OCI-LY3 (cell line): ENCODE measurements at regions not wholly inside any gene's neighbourhood (a gene's known extent, or its start where the extent isn't known, plus 50 kb on each side); places are given as distances from the start of the nearest gene placed in this dataset.

Experiments
- H2AFZ ChIP-seq: fragments of 200-600, 300-600 bp; shearing (Covaris generic); 2 replicates; pipeline ENCODE4 v1.6.0; 2014; ENCODE audit warnings: antibody characterized with exemption, low read depth, low read length
- H3K27ac ChIP-seq: fragments of 200-600, 300-600 bp; sonication (generic); 2 replicates; pipeline ENCODE4 v1.5.1; 2014; ENCODE audit warnings: mild to moderate bottlenecking, low read length, moderate library complexity, mixed read lengths
- H3K27me3 ChIP-seq: fragments of 200-600, 300-600 bp; sonication (generic); 2 replicates; pipeline ENCODE4 v1.6.1; 2014; ENCODE audit warnings: low read depth, low read length, mixed read lengths
- H3K36me3 ChIP-seq: fragments of 200-600, 300-600 bp; sonication (generic); replicated peaks from 2 replicates; pipeline ENCODE3; 2014; ENCODE audit warnings: low read depth, low read length, mixed read lengths
- H3K4me1 ChIP-seq: fragments of 300-600, 200-600 bp; sonication (generic); 2 replicates; pipeline ENCODE4 v1.6.1; 2014; ENCODE audit warnings: low read length, mixed read lengths
- H3K4me2 ChIP-seq: fragments of 200-600, 300-600 bp; sonication (generic); 2 replicates; pipeline ENCODE4 v1.6.1; 2014; ENCODE audit warnings: low read length, mixed read lengths
- H3K4me3 ChIP-seq: fragments of 300-600, 200-600 bp; sonication (generic); 2 replicates; pipeline ENCODE4 v1.5.1; 2014; ENCODE audit warnings: antibody characterized with exemption, mild to moderate bottlenecking, low read length, moderate library complexity
- H3K79me2 ChIP-seq: fragments of 300-600, 200-600 bp; shearing (Covaris generic); 2 replicates; pipeline ENCODE4 v1.6.1; 2014; ENCODE audit warnings: mild to moderate bottlenecking, low read length, mixed read lengths
- H3K9ac ChIP-seq: fragments of 300-600, 200-600 bp; shearing (Covaris generic); 2 replicates; pipeline ENCODE4 v1.6.0; 2014; ENCODE audit warnings: mild to moderate bottlenecking, low read length, moderate library complexity
- H3K9me3 ChIP-seq: fragments of 200-600, 300-600 bp; shearing (Covaris generic); 2 replicates; pipeline ENCODE4 v1.6.1; 2014; ENCODE audit warnings: low read length, mixed read lengths; ENCODE audit not compliant: insufficient read depth
- H4K20me1 ChIP-seq: fragments of 200-600, 300-600 bp; sonication (generic); 2 replicates; pipeline ENCODE4 v1.6.1; 2016; ENCODE audit warnings: low read length, mixed read lengths; ENCODE audit not compliant: insufficient read depth
- CTCF ChIP-seq: fragments of 200-600, 300-600 bp; sonication (generic); IDR thresholded peaks from 2 replicates; pipeline ENCODE4 v1.5.1; 2014; ENCODE audit warnings: antibody characterized with exemption, low read length, low read depth
- EZH2phosphoT487 ChIP-seq: fragments of 200-600 bp; shearing (Covaris generic); IDR thresholded peaks from 2 replicates; pipeline ENCODE4 v1.6.1; 2018; ENCODE audit warnings: antibody characterized with exemption, mixed run types, low read depth

- no peaks in the 10 kb centered on the region for H4K20me1 ChIP-seq
- H3K36me3 ChIP-seq = no peaks in the 10 kb centered on the region
- H3K79me2 ChIP-seq = no peaks in the 10 kb centered on the region
- H3K9ac ChIP-seq = no peak overlapping the region
- peaks cover 16% of the 10 kb centered on the region for H3K4me1 ChIP-seq
- no peak overlapping the region for H2AFZ ChIP-seq
- no peak overlapping the region for H3K27ac ChIP-seq
- H3K27me3 ChIP-seq = no peaks in the 10 kb centered on the region
- no peak for TF ChIP-seq CTCF
- no peak for TF ChIP-seq EZH2phosphoT487
- no peaks in the 10 kb centered on the region for H3K9me3 ChIP-seq
- H3K4me3 ChIP-seq = no peak overlapping the region
- H3K4me2 ChIP-seq = no peak overlapping the region
Observed at GRCh38 chr4:79688691-79689090, 280.7 kb upstream of the GK2 start.

- TF ChIP-seq CTCF (no peak), EZH2phosphoT487 (no peak)
- Histone ChIP-seq H3K36me3 (no peaks in the 10 kb centered on the region), H3K27ac (no peak overlapping the region), H3K4me2 (no peak overlapping the region), H3K4me1 (peaks cover 16% of the 10 kb centered on the region), H3K4me3 (no peak overlapping the region), H2AFZ (no peak overlapping the region), H3K9me3 (no peaks in the 10 kb centered on the region), H4K20me1 (no peaks in the 10 kb centered on the region), H3K27me3 (no peaks in the 10 kb centered on the region), H3K9ac (no peak overlapping the region), H3K79me2 (no peaks in the 10 kb centered on the region)
Observed at GRCh38 chr4:79687006-79687405, 279.0 kb upstream of the GK2 start.

- Histone ChIP-seq H3K79me2 (no peaks in the 10 kb centered on the region), H3K4me1 (peaks cover 16% of the 10 kb centered on the region), H3K36me3 (no peaks in the 10 kb centered on the region), H3K4me2 (peak overlapping the region; percentile 31), H3K4me3 (no peak overlapping the region), H4K20me1 (no peaks in the 10 kb centered on the region), H2AFZ (peak overlapping the region; percentile 26; the same call in 1 of the 2 replicates), H3K9ac (no peak overlapping the region), H3K27me3 (no peaks in the 10 kb centered on the region), H3K27ac (no peak overlapping the region), H3K9me3 (no peaks in the 10 kb centered on the region)
- TF ChIP-seq CTCF = no peak
- no peak for TF ChIP-seq EZH2phosphoT487
Observed at GRCh38 chr4:79685542-79685941, 277.5 kb upstream of the GK2 start.

GRCh38 chr4:79684516-79684915, 276.5 kb upstream of the GK2 start:
- Histone ChIP-seq H3K27ac (no peak overlapping the region), H3K4me3 (no peak overlapping the region), H2AFZ (no peak overlapping the region), H3K36me3 (no peaks in the 10 kb centered on the region), H3K27me3 (no peaks in the 10 kb centered on the region), H3K4me1 (peaks cover 16% of the 10 kb centered on the region), H3K79me2 (no peaks in the 10 kb centered on the region), H3K4me2 (no peak overlapping the region), H3K9me3 (no peaks in the 10 kb centered on the region), H4K20me1 (no peaks in the 10 kb centered on the region), H3K9ac (no peak overlapping the region)
- TF ChIP-seq CTCF (no peak), EZH2phosphoT487 (no peak)
